ENCODE measurements at regions not wholly inside any gene's neighbourhood (a gene's known extent, or its start where the extent isn't known, plus 50 kb on each side); places are given as distances from the start of the nearest gene placed in this dataset.

GRCh38 chr6:112842330-112842685 is 495.2 kb downstream of the RFPL4B start:
- Histone ChIP-seq H3K4me2 (no peak overlapping the region), H3K4me1 (no peaks in the 10 kb centered on the region), H3K9me3 (no peaks in the 10 kb centered on the region), H3K4me3 (no peak overlapping the region), H3K27ac (no peak overlapping the region)
- CTCF ChIA-PET, result no interaction called here
- no peak for ATAC-seq
- POLR2A ChIA-PET, result no interaction called here
- TF ChIP-seq HMGXB4 (CRISPR knock-in tag; IDR thresholded peaks at IDR 0.05; ENCODE audit: borderline replicate concordance) (no peak), RARB (CRISPR knock-in tag; IDR thresholded peaks at IDR 0.05) (no peak), NPAS2 (CRISPR knock-in tag; IDR thresholded peaks at IDR 0.05; ENCODE audit: borderline replicate concordance) (no peak), PBX3 (IDR thresholded peaks at IDR 0.05) (no peak), RNF2 (IDR thresholded peaks at IDR 0.05; ENCODE audit: borderline replicate concordance, low read depth) (no peak), FOXS1 (CRISPR knock-in tag; IDR thresholded peaks at IDR 0.05) (no peak), TFCP2L1 (CRISPR knock-in tag; IDR thresholded peaks at IDR 0.05) (no peak), HOXA7 (CRISPR knock-in tag; IDR thresholded peaks at IDR 0.05) (no peak), JUN (IDR thresholded peaks at IDR 0.05) (no peak), HDAC2 (IDR thresholded peaks at IDR 0.05) (no peak), ZFP36 (IDR thresholded peaks at IDR 0.05; ENCODE audit: borderline replicate concordance, partially characterized antibody) (no peak), FOSL2 (IDR thresholded peaks at IDR 0.05) (no peak), FOSL2 (CRISPR knock-in tag; IDR thresholded peaks at IDR 0.05) (no peak), CBX8 (IDR thresholded peaks at IDR 0.05) (no peak), CHD2 (IDR thresholded peaks at IDR 0.05; ENCODE audit: low read length, partially characterized antibody) (no peak), USF2 (IDR thresholded peaks at IDR 0.05) (no peak), CEBPB (IDR thresholded peaks at IDR 0.05) (no peak), ESRRA (IDR thresholded peaks at IDR 0.05; ENCODE audit: borderline replicate concordance, low read length) (no peak), JUNB (IDR thresholded peaks at IDR 0.05) (no peak), HOXB13 (CRISPR knock-in tag; IDR thresholded peaks at IDR 0.05; ENCODE audit: low read depth) (no peak)
- no peak for FAIRE-seq
- DNase-seq (ENCODE audit: low read depth in 1 of 2, low spot score in 1 of 2), result no peak

GRCh38 chr6:112846681-112847080 is 499.6 kb downstream of the RFPL4B start:
- no peaks in the 10 kb centered on the region for H3K9me3 ChIP-seq
- 51% methylated on average over 3 of the region's 3 CpGs for WGBS (ENCODE audit: missing lambda C conversion rate)
- POLR2A ChIA-PET, result no interaction called here
- CTCF ChIA-PET, result interaction anchor here (0.5 kb wide), 1 partner anchor 350 kb away, joined by 3 read pairs; no protein-coding TSS in a partner anchor
- no peak for FAIRE-seq
- DNase-seq (ENCODE audit: low read depth in 1 of 2, low spot score in 1 of 2), result no peak
- H3K4me2 ChIP-seq, result no peak overlapping the region
- ATAC-seq, result no peak
- H3K4me3 ChIP-seq, result no peak overlapping the region
- no peak overlapping the region for H3K27ac ChIP-seq
- no peaks in the 10 kb centered on the region for H3K4me1 ChIP-seq
- TF ChIP-seq POLR2AphosphoS2 (conservative IDR thresholded peaks at IDR 0.05; ENCODE audit: low read length) (no peak), MAZ (IDR thresholded peaks at IDR 0.05; ENCODE audit: borderline replicate concordance, low read depth, low read length) (no peak), NR3C1 (IDR thresholded peaks at IDR 0.05) (no peak), POLR2A (IDR thresholded peaks at IDR 0.05; ENCODE audit: low read length) (no peak), HDAC2 (IDR thresholded peaks at IDR 0.05) (no peak), EP300 (IDR thresholded peaks at IDR 0.05) (no peak), KDM5A (IDR thresholded peaks at IDR 0.05) (no peak), HOXA7 (CRISPR knock-in tag; IDR thresholded peaks at IDR 0.05) (no peak), CHD2 (IDR thresholded peaks at IDR 0.05; ENCODE audit: low read length, partially characterized antibody) (no peak), HMGXB4 (CRISPR knock-in tag; IDR thresholded peaks at IDR 0.05; ENCODE audit: borderline replicate concordance) (no peak), REST (IDR thresholded peaks at IDR 0.05) (no peak), ZC3H11A (IDR thresholded peaks at IDR 0.05) (no peak), RFX5 (IDR thresholded peaks at IDR 0.05) (no peak), ELK1 (IDR thresholded peaks at IDR 0.05; ENCODE audit: low read depth, low read length) (no peak), TFCP2L1 (CRISPR knock-in tag; IDR thresholded peaks at IDR 0.05) (no peak)

Data from A549 (cell line).